Lower lobe of right lung (tissue), 2 donors: ENCODE measurements at regions not wholly inside any gene's neighbourhood (a gene's known extent, or its start where the extent isn't known, plus 50 kb on each side); places are given as distances from the start of the nearest gene placed in this dataset.

Experiments used
- ATAC-seq, 2 donors: fragments of 200-7000 bp; cut with Tn5 transposase; one replicate each; pipeline ENCODE4 v1.9.1; 2020 to 2022; ENCODE audit warnings: mild to moderate bottlenecking in 2 of 2, moderate library complexity in 2 of 2
- DNase-seq: peaks from one replicate; pipeline ENCODE4 v3.0.0-alpha.2; 2020
- H3K27ac ChIP-seq: fragments of 200-600 bp; one replicate; pipeline ENCODE4 v1.8.0; 2022
- H3K27me3 ChIP-seq: fragments of 200-600 bp; one replicate; pipeline ENCODE4 v1.8.0; 2022; ENCODE audit warnings: low read depth
- H3K36me3 ChIP-seq: fragments of 200-600 bp; one replicate; pipeline ENCODE4 v1.8.0; 2022; ENCODE audit warnings: mild to moderate bottlenecking
- H3K4me1 ChIP-seq: fragments of 200-600 bp; one replicate; pipeline ENCODE4 v1.8.0; 2022
- H3K4me3 ChIP-seq: fragments of 200-600 bp; one replicate; pipeline ENCODE4 v1.8.0; 2022; ENCODE audit warnings: mild to moderate bottlenecking
- H3K9me3 ChIP-seq: fragments of 200-600 bp; one replicate; pipeline ENCODE4 v1.8.0; 2022
- intact Hi-C: fragments of 100-400 bp; cut with DNase I; formaldehyde crosslinking; loops from one replicate; pipeline ENCODE4 v1.11.0; 2022
- TF ChIP-seq, protein P1 (sequence below): fragments of 200-600 bp; IDR thresholded peaks from one replicate; pipeline ENCODE4 v1.8.0; 2022; ENCODE audit warnings: antibody characterized with exemption, mild to moderate bottlenecking
- donor health status: DM: no; HTN: yes; CAD: no; lungs with severe emphysema.

DNA sequence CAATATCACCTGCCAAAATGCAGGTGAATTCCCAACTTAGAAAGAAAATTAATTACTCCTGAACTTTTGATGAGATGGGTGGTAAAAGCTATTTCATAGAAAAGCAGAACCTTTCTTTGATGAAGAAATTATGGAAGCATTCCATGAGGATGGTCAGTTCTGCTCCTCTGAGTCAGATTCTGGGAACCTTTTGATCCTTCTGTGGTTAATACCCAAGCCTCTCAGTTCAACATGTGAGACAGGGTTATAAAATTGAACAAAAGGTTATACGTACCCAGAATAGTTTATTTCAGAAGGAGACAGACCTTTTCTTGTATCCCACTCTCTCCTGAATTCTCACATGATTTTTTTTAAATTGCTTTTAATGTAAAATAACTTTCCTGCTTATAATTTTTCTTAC is 767.6 kb upstream of the ADAMTS16 start:
- DNase-seq: no peak
- TF ChIP-seq, protein P1, sequence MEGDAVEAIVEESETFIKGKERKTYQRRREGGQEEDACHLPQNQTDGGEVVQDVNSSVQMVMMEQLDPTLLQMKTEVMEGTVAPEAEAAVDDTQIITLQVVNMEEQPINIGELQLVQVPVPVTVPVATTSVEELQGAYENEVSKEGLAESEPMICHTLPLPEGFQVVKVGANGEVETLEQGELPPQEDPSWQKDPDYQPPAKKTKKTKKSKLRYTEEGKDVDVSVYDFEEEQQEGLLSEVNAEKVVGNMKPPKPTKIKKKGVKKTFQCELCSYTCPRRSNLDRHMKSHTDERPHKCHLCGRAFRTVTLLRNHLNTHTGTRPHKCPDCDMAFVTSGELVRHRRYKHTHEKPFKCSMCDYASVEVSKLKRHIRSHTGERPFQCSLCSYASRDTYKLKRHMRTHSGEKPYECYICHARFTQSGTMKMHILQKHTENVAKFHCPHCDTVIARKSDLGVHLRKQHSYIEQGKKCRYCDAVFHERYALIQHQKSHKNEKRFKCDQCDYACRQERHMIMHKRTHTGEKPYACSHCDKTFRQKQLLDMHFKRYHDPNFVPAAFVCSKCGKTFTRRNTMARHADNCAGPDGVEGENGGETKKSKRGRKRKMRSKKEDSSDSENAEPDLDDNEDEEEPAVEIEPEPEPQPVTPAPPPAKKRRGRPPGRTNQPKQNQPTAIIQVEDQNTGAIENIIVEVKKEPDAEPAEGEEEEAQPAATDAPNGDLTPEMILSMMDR: no peak
- Histone ChIP-seq H3K9me3 (no peaks in the 10 kb centered on the region), H3K4me3 (no peak overlapping the region), H3K27ac (no peak overlapping the region), H3K36me3 (no peaks in the 10 kb centered on the region), H3K4me1 (no peaks in the 10 kb centered on the region), H3K27me3 (no peaks in the 10 kb centered on the region)
- intact Hi-C loops: no loop called here
- ATAC-seq: no peak

DNA sequence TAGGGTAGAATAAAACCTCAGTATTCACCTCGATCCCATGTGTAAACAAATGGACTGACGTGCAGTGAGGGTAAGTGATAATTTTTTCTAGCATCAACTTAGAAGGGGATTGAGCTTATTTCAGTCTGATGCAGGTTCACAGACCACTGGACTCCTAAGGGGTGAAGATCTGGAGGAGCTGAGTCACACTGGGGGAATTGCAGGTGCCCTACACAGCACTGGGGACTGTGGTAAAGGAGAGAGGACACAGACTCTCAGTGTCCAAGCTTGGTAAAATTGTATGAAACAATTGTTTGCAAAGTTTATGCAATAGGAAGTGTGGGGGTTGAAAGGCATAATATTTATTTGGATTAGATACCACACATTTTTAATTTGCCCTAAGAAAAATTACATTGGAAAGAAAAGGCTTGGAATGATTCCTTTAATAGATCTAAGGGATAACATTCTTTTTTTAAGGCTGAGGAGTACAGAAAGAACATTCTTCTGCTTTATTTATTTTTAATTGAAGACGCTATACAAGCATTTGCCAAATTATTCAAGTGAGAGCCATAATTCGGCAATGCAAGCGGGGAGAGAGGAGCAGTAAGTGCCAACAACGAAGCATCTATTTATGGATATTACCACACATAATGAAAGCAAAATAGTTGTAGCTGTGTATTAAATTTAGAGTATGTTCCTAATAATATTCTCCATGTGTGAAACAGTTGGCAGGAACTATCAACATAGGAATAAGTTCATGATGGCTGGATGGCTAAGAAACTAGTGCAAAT is 766.9 kb upstream of the ADAMTS16 start:
- no peak overlapping the region for H3K4me3 ChIP-seq
- H3K36me3 ChIP-seq: no peaks in the 10 kb centered on the region
- H3K9me3 ChIP-seq: no peaks in the 10 kb centered on the region
- ATAC-seq (no peak), DNase-seq (no peak)
- TF ChIP-seq, protein P1: no peak
- no peaks in the 10 kb centered on the region for H3K27me3 ChIP-seq
- H3K4me1 ChIP-seq: no peaks in the 10 kb centered on the region
- H3K27ac ChIP-seq: no peak overlapping the region
- intact Hi-C loops: no loop called here

DNA sequence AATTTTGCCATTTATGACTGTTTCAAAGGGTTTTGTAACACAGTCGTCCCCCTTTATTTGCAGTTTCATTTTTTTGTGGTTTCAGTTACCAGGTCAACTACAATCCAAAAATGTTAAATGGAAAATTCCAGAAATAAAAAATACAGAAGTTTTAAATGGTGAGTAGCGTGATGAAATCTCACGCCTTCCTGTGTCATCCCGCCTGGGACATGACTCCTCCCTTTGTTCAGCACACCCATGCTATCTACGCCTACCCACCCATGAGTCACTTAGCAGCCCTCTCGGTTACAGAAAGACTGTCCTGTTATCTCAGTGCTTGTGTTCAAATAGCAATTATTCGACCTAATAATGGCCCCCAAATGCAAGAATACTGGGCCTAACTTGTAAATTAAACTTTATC is 765.3 kb upstream of the ADAMTS16 start:
- Histone ChIP-seq H3K9me3 (no peaks in the 10 kb centered on the region), H3K27ac (no peak overlapping the region), H3K4me1 (no peaks in the 10 kb centered on the region), H3K27me3 (no peaks in the 10 kb centered on the region), H3K4me3 (no peak overlapping the region), H3K36me3 (no peaks in the 10 kb centered on the region)
- DNase-seq: no peak
- ATAC-seq: no peak
- TF ChIP-seq, protein P1: no peak
- intact Hi-C loops: no loop called here

DNA sequence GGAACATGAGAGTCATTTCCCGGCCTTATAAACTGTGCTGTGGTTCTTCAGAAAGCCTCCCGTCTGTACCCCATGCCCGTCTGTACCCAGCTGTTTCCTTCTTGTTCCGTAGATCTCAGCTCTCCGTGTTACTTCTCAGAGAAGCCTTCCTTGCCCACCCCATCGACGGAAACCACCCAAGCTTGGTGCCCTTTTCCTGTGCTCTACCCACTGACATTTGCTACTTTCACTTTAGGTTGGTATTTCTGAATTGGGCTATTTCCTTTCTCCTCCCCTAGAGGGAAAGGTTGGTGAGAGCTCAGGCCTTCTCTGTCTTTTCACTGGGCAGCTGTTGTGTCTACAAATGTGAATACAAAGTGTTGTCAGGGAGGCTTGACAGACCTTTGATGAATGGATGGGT is 764.5 kb upstream of the ADAMTS16 start:
- DNase-seq (no peak), ATAC-seq (no peak)
- Histone ChIP-seq H3K36me3 (no peaks in the 10 kb centered on the region), H3K9me3 (no peaks in the 10 kb centered on the region), H3K27ac (no peak overlapping the region), H3K4me3 (no peak overlapping the region), H3K4me1 (no peaks in the 10 kb centered on the region), H3K27me3 (no peaks in the 10 kb centered on the region)
- intact Hi-C loops: no loop called here
- TF ChIP-seq, protein P1: no peak

DNA sequence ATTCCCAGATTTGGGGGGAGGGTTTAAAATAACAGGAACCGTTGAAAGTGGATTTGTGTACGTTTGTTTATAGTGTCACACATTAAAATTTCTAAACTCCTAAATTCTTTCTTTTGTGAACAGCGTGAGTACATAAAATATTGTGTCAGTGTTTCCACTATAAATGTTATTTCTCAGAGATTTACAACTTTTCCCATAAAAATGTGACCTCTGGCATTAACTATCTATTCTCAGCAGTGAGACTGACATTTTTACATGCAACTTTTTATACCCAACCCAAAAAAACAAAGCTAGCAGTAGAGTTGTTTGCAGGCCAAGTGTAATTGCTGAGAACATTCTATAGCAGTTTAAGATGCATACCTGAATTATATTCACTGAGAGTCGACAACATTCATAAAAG is 757.0 kb upstream of the ADAMTS16 start:
- intact Hi-C loops: no loop called here
- DNase-seq: no peak
- H3K27me3 ChIP-seq: no peaks in the 10 kb centered on the region

More for the DNA sequence above, 757.0 kb upstream of the ADAMTS16 start:
- Histone ChIP-seq H3K4me1 (no peaks in the 10 kb centered on the region), H3K4me3 (no peak overlapping the region), H3K9me3 (no peaks in the 10 kb centered on the region), H3K27ac (no peak overlapping the region), H3K36me3 (no peaks in the 10 kb centered on the region)
- TF ChIP-seq, protein P1: no peak
- no peak for ATAC-seq
